HG02885 (cell line): ENCODE measurements at regions not wholly inside any gene's neighbourhood (a gene's known extent, or its start where the extent isn't known, plus 50 kb on each side); places are given as distances from the start of the nearest gene placed in this dataset.
"Not testable (repeated sequence)": the region's sequence is repeated elsewhere in the genome, so short reads cannot be mapped to it uniquely, and the experiment has no call there.

Experiments used
- ATAC-seq: cut with Tn5 transposase; IDR thresholded peaks from one replicate; pipeline ENCODE4 v1.9.1; 2021; ENCODE audit warnings: mild to moderate bottlenecking; ENCODE audit not compliant: unreplicated experiment, poor library complexity

- no peak for ATAC-seq
Observed at GRCh38 chr11:130526846-130527245, 78.4 kb downstream of the ADAMTS15 start.

- no peak for ATAC-seq
Observed at GRCh38 chr11:130527636-130528297, 79.3 kb downstream of the ADAMTS15 start.

GRCh38 chr11:130528298-130529261, 80.1 kb downstream of the ADAMTS15 start:
- ATAC-seq: no peak

GRCh38 chr11:130529366-130529765, 80.9 kb downstream of the ADAMTS15 start:
- no peak for ATAC-seq

- no peak for ATAC-seq
Observed at GRCh38 chr11:130531061-130531460, 82.6 kb downstream of the ADAMTS15 start.

GRCh38 chr11:130533113-130533798, 84.8 kb downstream of the ADAMTS15 start:
- ATAC-seq: no peak

GRCh38 chr11:130533871-130534270, 85.4 kb downstream of the ADAMTS15 start:
- no peak for ATAC-seq

GRCh38 chr11:130534551-130534950, 86.1 kb downstream of the ADAMTS15 start:
- no peak for ATAC-seq

- no peak for ATAC-seq
Observed at GRCh38 chr11:130535520-130535919, 87.1 kb downstream of the ADAMTS15 start.

GRCh38 chr11:130536106-130537040, 87.9 kb downstream of the ADAMTS15 start:
- no peak for ATAC-seq

- not testable (repeated sequence) for ATAC-seq
Observed at GRCh38 chr11:130539680-130540079, 91.2 kb downstream of the ADAMTS15 start.

GRCh38 chr11:130544266-130544665, 95.8 kb downstream of the ADAMTS15 start:
- ATAC-seq: no peak

GRCh38 chr11:130545449-130546072, 97.1 kb downstream of the ADAMTS15 start:
- ATAC-seq: no peak

GRCh38 chr11:130546438-130546837, 98.0 kb downstream of the ADAMTS15 start:
- no peak for ATAC-seq

GRCh38 chr11:130546901-130547694, 98.7 kb downstream of the ADAMTS15 start:
- ATAC-seq: no peak

GRCh38 chr11:130547761-130548490, 99.5 kb downstream of the ADAMTS15 start:
- no peak for ATAC-seq

- no peak for ATAC-seq
Observed at GRCh38 chr11:130548491-130548833, 100.0 kb downstream of the ADAMTS15 start.

GRCh38 chr11:130549393-130549999, 101.1 kb downstream of the ADAMTS15 start:
- no peak for ATAC-seq
